K562 (cell line): ENCODE measurements at regions not wholly inside any gene's neighbourhood (a gene's known extent, or its start where the extent isn't known, plus 50 kb on each side); places are given as distances from the start of the nearest gene placed in this dataset.

Experiments
- ATAC-seq: fragments of 200-7000 bp; cut with Tn5 transposase; 3 replicates; pipeline ENCODE4 v1.9.1; 2020; ENCODE audit warnings: moderate library complexity
- BruUV-seq: library from RNA; stranded (reverse); fragments of 400-500 nt; replicated peaks from 2 replicates; lab custom pipeline; 2021; lab: Mats Ljungman, UMichigan
- CTCF ChIA-PET: fragments of 300-600 bp; formaldehyde crosslinking; extraction: SDS; loops from one replicate; lab custom pipeline; 2021; ENCODE audit warnings: low intra/inter-chr PET ratio; lab: Yijun Ruan, JAX
- POLR2A ChIA-PET: fragments of 300-600, 350-650 bp; sonication (Branson Sonifier 250); formaldehyde crosslinking; extraction: SDS; loops from one replicate; lab custom pipeline; 2021; ENCODE audit warnings: antibody characterized with exemption, inconsistent platforms; lab: Yijun Ruan, JAX
- DNase-seq, 4 experiments: peaks; one replicate each; pipeline versions ENCODE4 v3.0.0 to v3.0.0-alpha.2; 2011 to 2018; ENCODE audit warnings: low spot score in 3 of 4, mixed read lengths in 3 of 4; ENCODE audit errors: extremely low read depth in 1 of 4
- FAIRE-seq: peaks from 2 replicates; lab custom pipeline; 2011; peaks lifted over from hg19 to GRCh38; lab: Jason Lieb, UNC
- H2AFZ ChIP-seq: 2 replicates; pipeline ENCODE4 v1.6.0; 2011; ENCODE audit warnings: low read depth, low read length, control low read depth, inconsistent platforms
- H3K27ac ChIP-seq: fragments of 200-600 bp; 3 replicates; pipeline ENCODE4 v1.8.0; 2011; ENCODE audit warnings: low read depth, mild to moderate bottlenecking, control low read depth, inconsistent platforms, low read length, moderate library complexity, mixed read lengths; ENCODE audit errors: extremely low read depth
- H3K27me3 ChIP-seq, 2 experiments: fragments of 300-600 bp in 1 of 2; 2 replicates in 1 of 2; 3 replicates in 1 of 2; pipeline versions ENCODE4 v1.6.0 to v1.8.0; 2011; ENCODE audit warnings: inconsistent platforms in 2 of 2, low read length in 2 of 2, mild to moderate bottlenecking in 1 of 2, mixed read lengths in 1 of 2, moderate library complexity in 1 of 2; ENCODE audit not compliant: control insufficient read depth in 2 of 2, insufficient read depth in 2 of 2
- H3K36me3 ChIP-seq: fragments of 300-600 bp; 3 replicates; pipeline ENCODE4 v1.8.0; 2011; ENCODE audit warnings: mild to moderate bottlenecking, low read length, inconsistent platforms; ENCODE audit not compliant: control insufficient read depth, insufficient read depth
- H3K4me1 ChIP-seq, 2 experiments: fragments of 200-600 bp in 1 of 2; replicated peaks in 1 of 2; 2 replicates in 1 of 2; 3 replicates in 1 of 2; pipeline versions ENCODE4 v1.5.1 to v1.8.0; 2011; ENCODE audit warnings: inconsistent platforms in 2 of 2, low read length in 2 of 2, mild to moderate bottlenecking in 1 of 2, mixed read lengths in 1 of 2, moderate library complexity in 1 of 2; ENCODE audit not compliant: control insufficient read depth in 2 of 2, insufficient read depth in 2 of 2
- H3K4me2 ChIP-seq: 2 replicates; pipeline ENCODE4 v1.6.1; 2011; ENCODE audit warnings: low read length, control low read depth, inconsistent platforms, mixed read lengths; ENCODE audit not compliant: insufficient read depth
- H3K4me3 ChIP-seq: fragments of 200-600 bp; sonication (generic), shearing (Covaris generic); 2 replicates; pipeline ENCODE4 v1.5.1; 2016; ENCODE audit warnings: control low read depth, inconsistent platforms
- H3K79me2 ChIP-seq: fragments of 200-600 bp; 3 replicates; pipeline ENCODE4 v1.8.0; 2011; ENCODE audit warnings: low read length, inconsistent platforms; ENCODE audit not compliant: control insufficient read depth, insufficient read depth
- H3K9ac ChIP-seq, 2 experiments: 2 replicates each; pipeline versions ENCODE4 v1.6.0 to v1.6.1; 2011; ENCODE audit warnings: low read depth in 2 of 2, low read length in 2 of 2, control low read depth in 1 of 2, inconsistent platforms in 1 of 2, mild to moderate bottlenecking in 1 of 2, mixed read lengths in 1 of 2; ENCODE audit not compliant: insufficient read depth in 1 of 2
- H3K9me1 ChIP-seq: one replicate; pipeline ENCODE4 v1.6.0; 2011; ENCODE audit warnings: inconsistent platforms, mild to moderate bottlenecking, low read length, moderate library complexity; ENCODE audit not compliant: control insufficient read depth, insufficient read depth
- H3K9me3 ChIP-seq: replicated peaks from 2 replicates; pipeline ENCODE4 v1.5.1; 2011; ENCODE audit warnings: low read depth, low read length, inconsistent platforms; ENCODE audit not compliant: control insufficient read depth, insufficient read depth
- H4K20me1 ChIP-seq: replicated peaks from 2 replicates; pipeline ENCODE4 v1.6.1; 2011; ENCODE audit warnings: low read length, inconsistent platforms, mixed read lengths; ENCODE audit not compliant: control insufficient read depth, insufficient read depth
- HDAC1 ChIP-seq, 2 experiments: fragments of 450-650 bp; IDR thresholded peaks; 2 replicates each; pipeline ENCODE4 v1.6.1; 2016 to 2017; ENCODE audit warnings: inconsistent platforms in 1 of 2, mild to moderate bottlenecking in 1 of 2, moderate library complexity in 1 of 2
- MCM3 ChIP-seq: fragments of 450-650 bp; IDR thresholded peaks from 2 replicates; pipeline ENCODE4 v1.6.1; 2016
- RREB1 ChIP-seq: fragments of 250-450 bp; sonication (Bioruptor Pico); IDR thresholded peaks from 2 replicates; pipeline ENCODE4 v1.4.0; 2020
- TEAD1 ChIP-seq, 2 experiments: fragments of 450-650 bp in 1 of 2; sonication (generic) in 1 of 2; formaldehyde crosslinking; IDR thresholded peaks; 2 replicates each; pipeline versions ENCODE4 v1.4.0 to v1.8.0; 2020 to 2022; ENCODE audit warnings: mild to moderate bottlenecking in 2 of 2, missing genetic modification reagents in 1 of 2
- WGBS: fragments of 100-300 bp; shearing (Covaris generic); methylation state at CpG from one replicate; pipeline ENCODE4 v1.1.6; 2016; ENCODE audit warnings: low coverage, mixed read lengths; ENCODE audit not compliant: insufficient coverage; ENCODE audit errors: missing lambda C conversion rate; 5-methylcytosine and 5-hydroxymethylcytosine counted together
- in situ Hi-C: fragments of 300-500 bp; cut with MboI; formaldehyde crosslinking; loops from 4 replicates; pipeline ENCODE4 v1.15.0; 2018; ENCODE audit warnings: inconsistent platforms, mixed read lengths
- intact Hi-C: fragments of 100-400 bp; cut with micrococcal nuclease; formaldehyde crosslinking; loops from 2 replicates; pipeline ENCODE4 v1.14.2; 2022

GRCh38 chr3:181899702-181900101, 188.0 kb downstream of the SOX2 start (continued):
- TF ChIP-seq RREB1 (no peak), HDAC1 (IDR thresholded peaks at IDR 0.05) (no peak), TEAD1 (CRISPR knock-in tag; IDR thresholded peaks at IDR 0.05) (peak in 1 of 2 experiments; percentile 77; a peak in 1 of 4 replicates)

GRCh38 chr3:181901626-181902025, 189.9 kb downstream of the SOX2 start:
- Histone ChIP-seq H2AFZ (no peak overlapping the region), H3K27ac (no peak overlapping the region), H3K4me2 (no peak overlapping the region), H3K79me2 (no peaks in the 10 kb centered on the region), H4K20me1 (no peaks in the 10 kb centered on the region), H3K4me1 (no peaks in the 10 kb centered on the region; a peak in 1 of 5 replicates), H3K9me1 (no peaks in the 10 kb centered on the region), H3K27me3 (no peaks in the 10 kb centered on the region), H3K4me3 (no peak overlapping the region), H3K36me3 (no peaks in the 10 kb centered on the region), H3K9ac (no peak overlapping the region), H3K9me3 (no peaks in the 10 kb centered on the region)
- WGBS, result 0% methylated on average over 3 of the region's 3 CpGs
- FAIRE-seq, result no peak
- no peak for DNase-seq
- BruUV-seq, result no TSS peak
- no peak for ATAC-seq
- POLR2A ChIA-PET, result no interaction called here
- in situ Hi-C loops (no loop called here), intact Hi-C loops (no loop called here)
- CTCF ChIA-PET, result no interaction called here
- TF ChIP-seq MCM3, result no peak
